Osteocyte (in vitro differentiated cells): ENCODE measurements at regions not wholly inside any gene's neighbourhood (a gene's known extent, or its start where the extent isn't known, plus 50 kb on each side); places are given as distances from the start of the nearest gene placed in this dataset.
A peak's percentile ranks its signal among the peaks of the same experiment; 100 is the strongest.

ENCODE experiments used
- DNase-seq: peaks from one replicate; pipeline ENCODE4 v3.0.0; 2021; ENCODE audit warnings: mixed read lengths; ENCODE audit not compliant: unreplicated experiment; ENCODE audit errors: extremely low spot score
- H3K27ac Mint-ChIP-seq: one replicate; pipeline ENCODE4 v1.8.0; 2021; ENCODE audit warnings: mild to moderate bottlenecking, mixed read lengths; ENCODE audit not compliant: unreplicated experiment
- H3K27me3 Mint-ChIP-seq: one replicate; pipeline ENCODE4 v1.8.0; 2021; ENCODE audit warnings: mixed read lengths; ENCODE audit not compliant: unreplicated experiment
- H3K36me3 Mint-ChIP-seq: one replicate; pipeline ENCODE4 v1.8.0; 2021; ENCODE audit warnings: mixed read lengths; ENCODE audit not compliant: unreplicated experiment
- H3K4me1 Mint-ChIP-seq: one replicate; pipeline ENCODE4 v1.8.0; 2021; ENCODE audit warnings: mixed read lengths; ENCODE audit not compliant: unreplicated experiment
- H3K4me3 Mint-ChIP-seq: one replicate; pipeline ENCODE4 v1.8.0; 2021; ENCODE audit warnings: mild to moderate bottlenecking, moderate library complexity, mixed read lengths; ENCODE audit not compliant: unreplicated experiment
- H3K9me3 Mint-ChIP-seq: one replicate; pipeline ENCODE4 v1.8.0; 2021; ENCODE audit warnings: mixed read lengths; ENCODE audit not compliant: unreplicated experiment
- CTCF ChIP-seq: fragments of 200-600 bp; sonication (generic); IDR thresholded peaks from 2 replicates; pipeline ENCODE4 v1.5.0; 2021; ENCODE audit warnings: antibody characterized with exemption, mild to moderate bottlenecking, moderate library complexity

- Mint-ChIP-seq H3K27me3 (no peaks in the 10 kb centered on the region), H3K4me3 (no peak overlapping the region), H3K9me3 (peaks cover 29% of the 10 kb centered on the region), H3K27ac (no peak overlapping the region), H3K4me1 (no peaks in the 10 kb centered on the region), H3K36me3 (no peaks in the 10 kb centered on the region)
- TF ChIP-seq CTCF = no peak
- peak; percentile 66 for DNase-seq
These were observed 89.1 kb upstream of the TRIM48 start for GRCh38 chr11:55172734-55173415.
